GM10266 (cell line): ENCODE measurements at regions not wholly inside any gene's neighbourhood (a gene's known extent, or its start where the extent isn't known, plus 50 kb on each side); places are given as distances from the start of the nearest gene placed in this dataset.

Source experiments
- DNase-seq: peaks from one replicate; pipeline ENCODE4 v3.0.0; 2012; ENCODE audit errors: extremely low spot score
- TF ChIP-seq, protein P1 (sequence below): IDR thresholded peaks from 2 replicates; pipeline ENCODE4 v1.5.1; 2012; ENCODE audit warnings: mild to moderate bottlenecking, low read depth; ENCODE audit not compliant: control insufficient read depth, insufficient read depth; ENCODE audit errors: missing control alignments

DNA sequence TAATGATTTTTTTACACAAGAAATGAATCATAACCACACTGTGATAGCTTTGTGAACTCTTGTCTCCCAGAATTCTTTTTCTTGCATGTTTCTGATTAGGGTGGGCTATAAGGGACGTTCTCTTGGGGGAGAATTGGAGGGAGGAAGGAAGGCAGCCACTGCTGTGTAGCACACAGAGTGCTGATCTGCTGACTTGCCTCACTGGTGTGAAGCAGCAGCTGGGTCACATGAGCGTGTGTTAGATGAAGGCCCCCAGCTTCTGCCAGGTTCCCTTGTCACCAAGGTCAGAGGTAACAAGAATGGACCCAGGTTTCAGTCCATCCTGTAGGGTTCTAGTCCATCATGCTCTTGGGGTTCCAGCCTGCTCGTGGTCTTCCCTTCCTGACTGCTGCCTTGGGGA, 107.4 kb upstream of the GLI2 start:
- DNase-seq, result no peak
- TF ChIP-seq, protein P1, sequence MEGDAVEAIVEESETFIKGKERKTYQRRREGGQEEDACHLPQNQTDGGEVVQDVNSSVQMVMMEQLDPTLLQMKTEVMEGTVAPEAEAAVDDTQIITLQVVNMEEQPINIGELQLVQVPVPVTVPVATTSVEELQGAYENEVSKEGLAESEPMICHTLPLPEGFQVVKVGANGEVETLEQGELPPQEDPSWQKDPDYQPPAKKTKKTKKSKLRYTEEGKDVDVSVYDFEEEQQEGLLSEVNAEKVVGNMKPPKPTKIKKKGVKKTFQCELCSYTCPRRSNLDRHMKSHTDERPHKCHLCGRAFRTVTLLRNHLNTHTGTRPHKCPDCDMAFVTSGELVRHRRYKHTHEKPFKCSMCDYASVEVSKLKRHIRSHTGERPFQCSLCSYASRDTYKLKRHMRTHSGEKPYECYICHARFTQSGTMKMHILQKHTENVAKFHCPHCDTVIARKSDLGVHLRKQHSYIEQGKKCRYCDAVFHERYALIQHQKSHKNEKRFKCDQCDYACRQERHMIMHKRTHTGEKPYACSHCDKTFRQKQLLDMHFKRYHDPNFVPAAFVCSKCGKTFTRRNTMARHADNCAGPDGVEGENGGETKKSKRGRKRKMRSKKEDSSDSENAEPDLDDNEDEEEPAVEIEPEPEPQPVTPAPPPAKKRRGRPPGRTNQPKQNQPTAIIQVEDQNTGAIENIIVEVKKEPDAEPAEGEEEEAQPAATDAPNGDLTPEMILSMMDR, result no peak

DNA sequence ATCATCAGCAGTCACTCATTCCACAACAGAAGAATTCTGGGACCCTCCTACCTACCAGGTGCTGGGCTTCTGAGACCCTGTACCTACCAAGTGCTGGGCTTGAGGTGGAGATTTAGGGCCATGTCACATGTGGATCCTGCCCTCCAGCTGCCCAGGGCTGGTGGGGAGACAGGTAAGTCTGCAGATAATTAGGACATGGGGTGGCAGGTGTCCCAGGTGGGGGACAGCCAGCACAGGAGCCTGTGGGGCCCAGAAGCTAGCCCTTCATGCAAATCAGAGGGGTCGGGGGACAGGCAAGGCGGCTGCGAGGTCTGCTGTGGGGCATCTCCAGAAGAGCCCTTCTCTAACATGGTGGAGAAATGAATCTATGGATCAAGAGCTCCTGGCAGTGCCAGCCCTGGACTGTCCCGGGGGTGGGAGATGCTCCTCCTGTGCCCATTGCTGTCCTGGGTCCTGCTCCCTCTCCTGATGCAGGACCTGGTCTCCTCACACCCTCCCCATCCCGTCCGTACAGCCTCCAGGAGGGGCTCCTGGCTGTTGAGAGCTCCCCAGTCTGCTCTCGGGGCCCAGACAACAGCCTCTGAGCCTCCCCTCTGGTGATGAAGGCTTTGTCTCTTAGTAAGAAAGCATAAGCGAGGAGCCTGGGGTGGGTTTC, 106.3 kb upstream of the GLI2 start:
- no peak for DNase-seq
- TF ChIP-seq, protein P1, result no peak

DNA sequence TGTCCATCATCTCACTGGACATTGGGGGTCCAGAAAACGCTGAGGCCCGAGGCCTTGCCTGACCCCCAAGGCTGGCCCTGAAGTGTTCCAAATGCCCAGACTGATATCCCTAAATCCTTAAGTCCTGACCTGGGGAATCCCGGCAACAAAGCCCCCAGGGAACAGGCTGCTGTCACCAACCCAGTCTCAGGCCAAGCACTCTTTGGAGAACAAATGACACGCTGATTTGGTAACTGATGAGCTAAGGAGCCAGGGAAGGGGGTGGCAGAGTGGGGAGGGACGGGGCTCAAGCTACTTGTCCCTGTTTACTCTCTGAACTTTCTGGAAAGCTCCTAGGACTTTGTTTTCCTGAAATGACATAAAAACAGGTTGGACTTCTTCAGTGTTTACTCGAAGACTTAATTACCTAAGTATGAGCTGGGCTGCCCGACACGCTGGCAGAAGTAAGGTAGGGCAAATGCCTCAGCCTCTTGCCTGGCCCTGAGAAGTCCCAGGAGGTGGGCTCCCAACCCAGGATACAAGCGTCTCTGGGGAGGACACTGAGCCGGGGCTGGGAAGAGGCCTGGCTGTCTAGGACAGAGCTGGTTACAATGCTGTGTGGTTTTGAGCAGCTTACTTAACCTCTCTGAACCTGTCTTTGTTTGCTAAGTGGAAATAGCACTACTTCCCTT, 105.5 kb upstream of the GLI2 start:
- no peak for DNase-seq
- TF ChIP-seq, protein P1, result no peak

DNA sequence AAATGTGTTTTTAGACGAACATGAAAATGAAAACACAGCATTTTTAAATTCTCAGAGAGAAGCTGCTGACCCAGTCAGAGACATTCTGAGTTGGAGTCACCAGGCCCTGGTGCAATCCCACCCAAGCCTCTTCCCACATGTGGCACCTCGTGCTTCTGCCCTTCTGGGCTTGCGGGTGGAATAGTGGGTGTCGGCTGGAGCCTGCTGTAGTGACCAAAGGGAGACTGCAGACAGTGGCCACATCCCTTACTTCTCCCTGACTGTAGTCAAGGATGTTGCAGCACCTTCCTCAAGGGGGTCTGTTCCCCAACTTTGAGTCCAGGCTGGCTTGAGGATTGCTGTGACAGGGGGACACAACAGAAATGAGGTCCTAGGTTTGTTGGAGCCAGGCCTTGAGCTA, 104.4 kb upstream of the GLI2 start:
- DNase-seq, result no peak
- TF ChIP-seq, protein P1, result no peak

DNA sequence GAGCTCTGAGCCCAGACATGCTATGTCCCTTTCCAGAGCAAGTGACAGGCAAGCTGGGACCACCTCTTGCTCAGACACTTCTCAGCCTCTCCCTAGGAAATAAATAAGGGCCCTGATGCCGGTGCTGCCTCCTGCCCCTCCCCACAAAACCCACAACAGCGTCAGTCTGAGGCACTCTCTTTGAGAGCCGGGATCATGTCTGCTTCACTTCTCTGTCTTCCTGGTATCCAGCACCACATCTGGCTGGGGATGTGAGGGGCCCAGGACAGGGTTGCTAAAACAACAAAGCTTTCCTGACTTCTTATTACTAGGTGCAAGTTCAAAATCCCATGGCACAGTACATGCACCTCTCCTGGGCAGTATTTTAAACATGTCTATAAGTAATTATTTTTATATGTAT, 103.9 kb upstream of the GLI2 start:
- TF ChIP-seq, protein P1, result no peak
- DNase-seq, result no peak

DNA sequence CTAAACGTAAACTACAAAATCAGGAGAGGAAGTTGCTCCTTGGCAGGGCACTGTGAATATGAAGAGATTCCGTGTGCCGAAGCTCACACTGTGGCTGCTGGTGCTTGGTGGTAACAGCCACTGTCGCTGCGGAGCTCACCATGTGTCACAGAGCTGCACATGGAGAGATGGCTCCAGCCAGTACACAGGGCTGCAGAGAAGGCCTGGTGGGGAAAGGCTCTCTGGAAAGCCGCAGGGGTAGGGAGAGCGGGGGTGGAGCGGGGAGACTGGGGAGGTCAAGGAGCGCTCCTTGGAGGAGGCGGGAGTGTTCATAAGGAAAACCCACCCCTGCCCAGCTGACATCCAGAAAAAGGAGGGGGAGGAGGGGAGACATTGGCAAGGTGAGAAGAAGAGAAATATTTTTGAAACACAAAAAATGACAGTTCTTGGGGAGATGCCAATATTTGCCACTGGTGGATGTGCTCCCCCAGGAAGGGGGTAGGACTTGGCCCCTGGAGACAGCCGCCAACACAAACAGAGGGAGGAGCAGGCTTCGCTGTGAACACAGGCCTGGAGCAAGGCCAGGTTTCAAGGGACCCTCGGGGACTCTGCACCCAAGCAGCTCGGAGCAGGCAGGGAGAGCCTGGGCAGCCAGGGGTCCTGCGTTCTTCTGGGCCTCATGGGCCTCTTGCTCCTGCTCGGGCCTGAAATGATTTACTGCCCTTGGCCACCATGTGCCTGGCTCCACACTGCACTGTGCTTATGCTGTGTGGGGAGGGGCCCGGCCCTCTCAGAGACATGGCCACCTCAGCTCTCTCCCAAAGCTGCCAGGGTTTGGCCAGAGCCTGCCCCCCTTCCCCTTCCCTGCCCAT, 102.6 kb upstream of the GLI2 start:
- DNase-seq, result no peak
- TF ChIP-seq, protein P1, result no peak

DNA sequence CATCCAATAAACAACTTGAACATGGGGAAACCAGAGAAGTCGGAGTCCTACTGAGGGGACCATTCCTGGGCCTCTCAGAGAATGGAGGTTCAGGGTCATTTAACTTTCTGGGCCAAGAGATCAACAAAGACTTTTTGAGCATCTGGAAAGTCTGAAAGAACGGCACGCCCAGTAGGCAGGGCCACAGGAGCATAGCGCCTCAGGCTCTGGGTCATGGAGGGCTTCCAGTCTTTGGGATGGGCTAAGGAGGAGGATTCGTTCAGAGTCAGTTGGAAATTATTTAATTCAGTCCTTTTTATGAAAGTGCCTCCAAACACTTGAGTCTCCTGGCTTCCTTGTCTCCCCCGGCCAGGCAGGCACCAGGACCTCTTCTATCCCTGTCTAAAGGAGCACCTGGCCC, 101.1 kb upstream of the GLI2 start:
- no peak for DNase-seq
- TF ChIP-seq, protein P1, result no peak
